Fibroblast of peridontal ligament (primary cell): ENCODE measurements at regions not wholly inside any gene's neighbourhood (a gene's known extent, or its start where the extent isn't known, plus 50 kb on each side); places are given as distances from the start of the nearest gene placed in this dataset.

Experiments used
- DNase-seq: peaks from one replicate; pipeline ENCODE4 v3.0.0-alpha.2; 2010; ENCODE audit errors: extremely low read depth

DNA sequence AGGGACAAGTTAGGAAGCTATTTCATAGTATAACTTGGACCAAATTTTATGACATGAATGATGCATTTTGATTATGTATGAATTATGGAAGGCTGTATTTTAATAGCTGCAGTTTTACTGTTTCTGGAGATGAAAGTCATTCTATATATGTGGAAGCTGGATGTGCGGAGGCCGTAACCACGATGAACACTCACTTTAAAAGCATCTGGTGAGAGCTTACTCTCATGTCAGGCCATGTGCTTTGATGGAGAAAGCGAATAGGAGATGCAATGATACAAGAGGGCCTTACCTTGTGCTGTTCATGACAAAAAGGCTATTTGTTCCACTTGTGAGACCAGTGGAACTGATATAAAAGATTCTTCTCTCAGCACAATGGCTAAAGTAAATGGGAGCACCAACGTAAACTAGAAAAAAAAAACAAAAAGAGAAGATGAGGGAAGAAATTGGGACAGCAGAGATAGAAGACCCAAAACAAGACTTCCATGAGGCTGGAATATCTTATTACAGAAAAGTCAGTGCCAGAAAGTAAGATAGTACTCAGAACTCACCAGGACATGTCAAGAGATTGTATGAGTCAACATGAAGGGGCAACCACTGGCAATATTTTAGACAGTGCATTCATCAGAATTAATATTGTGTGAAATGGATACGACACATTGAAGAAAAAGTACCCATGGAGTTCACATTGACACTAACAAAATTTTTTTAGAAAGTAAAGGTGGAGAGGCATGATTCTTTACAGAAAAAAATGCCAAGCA, 63.3 kb upstream of the GAB1 start:
- no peak for DNase-seq

DNA sequence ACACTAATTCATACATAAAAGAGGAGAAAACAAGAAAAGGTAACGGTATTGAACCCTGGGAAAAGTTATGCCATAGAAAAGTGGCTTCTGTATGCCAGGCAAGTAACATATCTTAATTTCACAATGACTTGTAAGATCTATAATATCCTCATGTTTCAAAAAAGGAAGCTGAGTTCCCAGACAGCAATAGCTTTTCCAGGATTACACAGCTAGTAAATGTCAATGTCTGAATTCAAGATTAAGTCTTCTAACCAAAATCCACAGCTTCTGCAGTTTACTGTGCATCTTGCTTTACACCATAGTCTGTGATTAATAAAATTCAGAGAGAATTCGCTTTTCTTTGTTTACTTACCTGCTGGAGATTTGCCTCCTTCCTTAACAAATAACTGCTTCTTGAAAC, 55.8 kb upstream of the GAB1 start:
- DNase-seq, result no peak

DNA sequence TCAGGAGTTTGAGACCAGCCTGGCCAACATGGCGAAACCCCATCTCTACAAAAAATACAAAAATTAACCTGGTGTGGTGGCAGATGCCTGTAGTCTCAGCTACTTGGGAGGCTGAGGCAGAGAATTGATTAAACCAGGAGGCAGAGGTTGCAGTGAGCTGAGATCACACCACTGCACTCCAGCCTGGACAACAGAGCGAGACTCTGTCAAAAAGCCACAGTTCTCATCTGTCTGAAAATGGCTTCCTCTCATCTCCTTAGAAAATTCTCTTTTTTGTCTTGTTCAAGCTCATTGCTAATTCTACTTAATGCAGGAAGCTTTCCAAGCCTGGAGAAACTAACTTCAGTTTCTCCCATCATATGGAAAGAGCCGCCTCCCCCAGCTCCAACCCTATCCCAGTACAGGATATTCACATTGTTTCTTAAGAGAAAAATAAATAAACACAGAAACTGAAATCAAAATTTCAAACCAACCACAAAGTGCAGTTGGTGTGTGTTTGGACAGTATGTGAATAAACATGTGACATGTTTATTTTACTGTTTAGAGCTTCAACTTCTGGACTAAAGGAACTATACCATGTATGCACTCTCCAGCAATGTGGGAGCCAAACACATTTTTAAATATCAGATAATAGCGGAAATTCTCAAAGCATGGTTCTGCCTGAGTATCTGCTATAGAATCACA, 55.0 kb upstream of the GAB1 start:
- DNase-seq, result peak; percentile 51

DNA sequence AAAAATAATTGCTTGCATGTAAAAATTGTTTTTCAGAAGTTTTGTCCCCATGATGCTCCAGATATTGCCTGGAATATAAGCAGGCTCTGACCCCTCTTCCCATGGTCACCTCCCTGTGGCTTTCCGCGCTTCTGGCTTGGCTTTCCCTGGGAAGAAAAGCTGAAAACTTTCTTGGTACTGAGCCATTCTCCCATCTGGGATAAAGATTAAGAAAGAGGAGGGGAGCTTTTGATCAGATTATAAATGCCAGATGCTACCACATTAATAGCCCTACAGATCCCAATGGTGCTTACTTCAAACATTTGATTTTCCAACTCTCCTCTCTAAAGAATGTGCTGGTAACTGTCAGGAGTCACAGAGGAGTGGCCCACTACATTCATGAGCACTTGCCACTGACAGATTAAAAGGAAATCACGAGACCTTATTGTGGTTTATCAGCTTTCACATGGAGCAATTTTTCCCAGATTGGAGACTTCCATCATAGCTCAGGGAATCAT, 54.4 kb upstream of the GAB1 start:
- DNase-seq, result peak; percentile 60

DNA sequence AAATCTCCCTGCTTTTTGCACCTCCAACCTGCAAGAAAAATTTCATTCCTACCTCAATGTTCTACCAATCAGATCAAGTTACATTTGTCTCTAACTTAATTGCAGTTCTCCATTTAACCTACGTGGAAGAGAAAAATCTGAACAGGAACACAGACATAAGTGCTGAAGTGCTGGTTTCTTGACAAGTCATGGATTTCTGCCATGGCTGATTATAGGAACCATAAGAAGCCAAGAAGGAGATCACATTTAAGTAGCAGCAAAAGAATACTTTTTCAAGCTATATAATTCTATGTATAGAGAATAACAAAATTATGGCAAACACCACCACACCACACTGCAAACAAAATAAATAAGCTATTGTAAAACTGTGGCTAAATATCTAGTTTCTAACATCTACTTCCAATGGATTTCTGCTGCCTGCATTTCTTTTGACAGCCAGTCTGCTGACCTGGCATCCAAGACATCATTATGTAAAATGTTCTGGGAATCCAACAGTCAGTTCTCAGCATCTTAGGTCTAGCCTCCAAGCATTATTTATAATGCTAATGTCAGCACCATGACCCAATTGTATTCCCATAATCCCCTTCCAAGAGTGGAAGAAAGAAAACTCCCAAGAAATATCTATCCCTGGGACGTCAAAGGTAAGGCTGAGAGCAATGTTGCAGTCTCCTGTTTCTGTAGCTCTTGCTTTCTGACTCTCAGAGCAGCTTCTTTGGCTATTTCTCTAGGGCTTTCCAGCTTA, 50.8 kb upstream of the GAB1 start:
- peak; percentile 44 for DNase-seq

DNA sequence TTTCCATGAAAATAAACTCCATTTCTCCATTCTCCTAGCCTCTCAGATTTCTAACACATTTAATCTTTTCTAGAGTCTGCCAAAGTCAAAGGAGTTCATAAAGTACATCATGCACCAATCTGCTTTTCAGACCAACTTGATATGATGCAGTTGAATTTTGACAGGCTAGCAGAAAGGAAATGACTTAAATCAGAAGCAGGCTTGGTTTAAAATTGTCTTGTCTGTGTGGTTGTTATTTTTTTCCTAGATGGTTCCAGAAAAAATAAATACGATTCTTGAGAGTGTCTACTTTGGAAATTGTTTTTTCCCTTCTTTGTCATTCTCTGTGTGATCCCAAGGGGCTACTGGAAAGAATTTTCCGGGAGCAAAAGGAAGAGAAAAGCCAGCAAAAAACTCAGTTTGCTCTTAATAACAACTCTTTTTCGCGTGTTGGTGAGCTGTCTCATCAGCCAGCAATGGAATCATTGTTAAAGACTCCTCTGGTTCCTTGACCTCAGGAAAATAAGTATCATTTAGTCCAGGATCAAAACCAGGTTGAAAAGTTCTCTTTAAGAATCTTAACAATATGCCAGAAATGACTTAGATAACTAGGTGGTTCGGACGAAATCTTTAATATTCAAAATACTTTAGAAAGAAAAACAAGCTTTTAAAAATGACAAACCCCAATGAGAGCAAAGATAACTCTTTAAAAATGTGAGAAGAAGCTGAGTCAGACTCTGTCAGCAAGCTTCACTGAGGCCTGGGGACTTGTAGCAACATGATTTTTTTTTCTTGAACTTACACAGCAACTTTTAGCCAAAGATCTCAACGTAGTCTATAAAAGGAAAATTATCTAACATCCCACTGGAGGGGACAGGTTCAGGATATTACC, 49.7 kb upstream of the GAB1 start:
- DNase-seq, result peak; percentile 76
